GM21381 (cell line): ENCODE measurements at regions not wholly inside any gene's neighbourhood (a gene's known extent, or its start where the extent isn't known, plus 50 kb on each side); places are given as distances from the start of the nearest gene placed in this dataset.
A peak's percentile ranks its signal among the peaks of the same experiment; 100 is the strongest.

Source experiments
- ATAC-seq: cut with Tn5 transposase; IDR thresholded peaks from one replicate; pipeline ENCODE4 v1.9.1; 2021; ENCODE audit warnings: mild to moderate bottlenecking, moderate library complexity; ENCODE audit not compliant: unreplicated experiment

- ATAC-seq, result no peak
These were observed 350.1 kb downstream of the CBLN2 start for GRCh38 chr18:72194072-72194471.

- ATAC-seq, result no peak
These were observed 356.2 kb downstream of the CBLN2 start for GRCh38 chr18:72187956-72188355.

- peak; percentile 57 for ATAC-seq
These were observed 362.8 kb downstream of the CBLN2 start for GRCh38 chr18:72181241-72181764.

- ATAC-seq, result no peak
These were observed 363.5 kb downstream of the CBLN2 start for GRCh38 chr18:72180689-72181088.

GRCh38 chr18:72174972-72175649 lies 369.0 kb downstream of the CBLN2 start:
- ATAC-seq, result no peak

- ATAC-seq, result no peak
These were observed 372.5 kb downstream of the CBLN2 start for GRCh38 chr18:72171596-72171995.

GRCh38 chr18:72161691-72162090 lies 382.5 kb downstream of the CBLN2 start:
- no peak for ATAC-seq

GRCh38 chr18:72160510-72161445 lies 383.4 kb downstream of the CBLN2 start:
- ATAC-seq, result no peak

- no peak for ATAC-seq
These were observed 388.8 kb downstream of the CBLN2 start for GRCh38 chr18:72155327-72155726.

GRCh38 chr18:72154926-72155325 lies 389.2 kb downstream of the CBLN2 start:
- ATAC-seq, result no peak

GRCh38 chr18:72152935-72153334 lies 391.2 kb downstream of the CBLN2 start:
- ATAC-seq, result no peak

GRCh38 chr18:72147830-72148229 lies 396.3 kb downstream of the CBLN2 start:
- ATAC-seq, result no peak

GRCh38 chr18:72140007-72140406 lies 404.1 kb downstream of the CBLN2 start:
- no peak for ATAC-seq

- no peak for ATAC-seq
These were observed 415.5 kb downstream of the CBLN2 start for GRCh38 chr18:72128649-72129048.

- no peak for ATAC-seq
These were observed 422.0 kb downstream of the CBLN2 start for GRCh38 chr18:72122103-72122502.

GRCh38 chr18:72119082-72119481 lies 425.1 kb downstream of the CBLN2 start:
- no peak for ATAC-seq

GRCh38 chr18:72114801-72115594 lies 429.1 kb downstream of the CBLN2 start:
- ATAC-seq, result no peak

GRCh38 chr18:72107647-72108383 lies 436.3 kb downstream of the CBLN2 start:
- ATAC-seq, result no peak

- ATAC-seq, result no peak
These were observed 439.3 kb downstream of the CBLN2 start for GRCh38 chr18:72104851-72105250.

- no peak for ATAC-seq
These were observed 441.7 kb downstream of the CBLN2 start for GRCh38 chr18:72102412-72102811.
